WTC11 (cell line): ENCODE measurements at regions not wholly inside any gene's neighbourhood (a gene's known extent, or its start where the extent isn't known, plus 50 kb on each side); places are given as distances from the start of the nearest gene placed in this dataset.

Experiments used
- ATAC-seq: fragments of 200-7000 bp; cut with Tn5 transposase; 2 replicates; pipeline ENCODE4 v1.10.0; 2021; ENCODE audit warnings: mild to moderate bottlenecking, moderate library complexity
- CTCF ChIA-PET: fragments of 300-600 bp; sonication (Branson Sonifier 250); formaldehyde crosslinking; loops from one replicate; lab custom pipeline; 2021; ENCODE audit warnings: antibody characterized with exemption; lab: Charles Lee
- POLR2A ChIA-PET: fragments of 350-600 bp; sonication (Branson Sonifier 250); formaldehyde crosslinking; loops from one replicate; lab custom pipeline; 2021; ENCODE audit warnings: antibody characterized with exemption; lab: Charles Lee
- DNase-seq: peaks from one replicate; pipeline ENCODE4 v3.0.0; 2021; ENCODE audit warnings: low spot score
- H3K27ac Mint-ChIP-seq: 2 replicates; pipeline ENCODE4 v1.8.0; 2021; ENCODE audit warnings: mixed read lengths
- H3K27me3 Mint-ChIP-seq: 2 replicates; pipeline ENCODE4 v1.8.0; 2021; ENCODE audit warnings: low read depth, mild to moderate bottlenecking, moderate library complexity, mixed read lengths
- H3K36me3 Mint-ChIP-seq: 2 replicates; pipeline ENCODE4 v1.8.0; 2021; ENCODE audit warnings: mixed read lengths
- H3K4me1 Mint-ChIP-seq: 2 replicates; pipeline ENCODE4 v1.8.0; 2022; ENCODE audit warnings: mixed read lengths
- H3K4me3 Mint-ChIP-seq: 2 replicates; pipeline ENCODE4 v1.8.0; 2021; ENCODE audit warnings: mild to moderate bottlenecking, moderate library complexity, mixed read lengths
- H3K9me3 Mint-ChIP-seq: 2 replicates; pipeline ENCODE4 v1.8.0; 2021; ENCODE audit warnings: mixed read lengths
- AFF4 ChIP-seq: sonication (generic); formaldehyde crosslinking; IDR thresholded peaks from 2 replicates; pipeline ENCODE4 v1.8.1; 2023; ENCODE audit warnings: mild to moderate bottlenecking, missing genetic modification reagents, borderline replicate concordance
- ARID4B ChIP-seq: sonication (generic); formaldehyde crosslinking; IDR thresholded peaks from 2 replicates; pipeline ENCODE4 v1.8.0; 2023; ENCODE audit warnings: missing genetic modification reagents, mild to moderate bottlenecking, borderline replicate concordance
- CTCF ChIP-seq: fragments of 200-600 bp; IDR thresholded peaks from 2 replicates; pipeline ENCODE4 v1.8.0; 2022; ENCODE audit warnings: antibody characterized with exemption
- ESRRA ChIP-seq: sonication (generic); formaldehyde crosslinking; IDR thresholded peaks from 2 replicates; pipeline ENCODE4 v1.8.1; 2022; ENCODE audit warnings: mild to moderate bottlenecking, missing genetic modification reagents, borderline replicate concordance
- GRHL2 ChIP-seq: fragments of 250-450 bp; sonication (Bioruptor Pico); IDR thresholded peaks from 2 replicates; pipeline ENCODE4 v1.8.0; 2022; ENCODE audit warnings: mild to moderate bottlenecking, moderate library complexity; ENCODE audit not compliant: insufficient replicate concordance, severe bottlenecking
- GTF2I ChIP-seq: fragments of 250-450 bp; sonication (Bioruptor Pico); conservative IDR thresholded peaks from 2 replicates; pipeline ENCODE4 v1.4.0; 2021; ENCODE audit warnings: mild to moderate bottlenecking
- HMGA2 ChIP-seq: fragments of 250-450 bp; sonication (Bioruptor Pico); IDR thresholded peaks from 2 replicates; pipeline ENCODE4 v1.4.0; 2021; ENCODE audit warnings: mild to moderate bottlenecking, moderate library complexity
- IRF1 ChIP-seq: sonication (generic); formaldehyde crosslinking; IDR thresholded peaks from 2 replicates; pipeline ENCODE4 v1.8.0; 2023; ENCODE audit warnings: missing genetic modification reagents
- NR1H2 ChIP-seq: sonication (generic); formaldehyde crosslinking; IDR thresholded peaks from 2 replicates; pipeline ENCODE4 v1.9.0; 2021; ENCODE audit warnings: mild to moderate bottlenecking, moderate library complexity, missing genetic modification reagents
- NR3C1 ChIP-seq: sonication (generic); formaldehyde crosslinking; conservative IDR thresholded peaks from 2 replicates; pipeline ENCODE4 v1.8.1; 2023; ENCODE audit warnings: low read depth, mild to moderate bottlenecking, missing genetic modification reagents
- PRDM15 ChIP-seq: sonication (generic); formaldehyde crosslinking; IDR thresholded peaks from 2 replicates; pipeline ENCODE4 v1.8.0; 2022; ENCODE audit warnings: missing genetic modification reagents
- TCF7 ChIP-seq: sonication (generic); formaldehyde crosslinking; IDR thresholded peaks from 2 replicates; pipeline ENCODE4 v1.8.0; 2022; ENCODE audit warnings: mild to moderate bottlenecking, low read depth, missing genetic modification reagents, moderate library complexity
- USF2 ChIP-seq: sonication (generic); formaldehyde crosslinking; IDR thresholded peaks from 2 replicates; pipeline ENCODE4 v1.8.1; 2023; ENCODE audit warnings: mild to moderate bottlenecking, missing genetic modification reagents, moderate library complexity
- ZNF396 ChIP-seq: fragments of 250-450 bp; sonication (Bioruptor Pico); IDR thresholded peaks from 2 replicates; pipeline ENCODE4 v1.8.0; 2021; ENCODE audit warnings: mild to moderate bottlenecking, moderate library complexity, borderline replicate concordance
- ZNF416 ChIP-seq: fragments of 250-450 bp; sonication (Bioruptor Pico); IDR thresholded peaks from 2 replicates; pipeline ENCODE4 v1.9.0; 2021; ENCODE audit warnings: mild to moderate bottlenecking, inconsistent platforms
- TF ChIP-seq, protein P1 (sequence below): sonication (generic); formaldehyde crosslinking; IDR thresholded peaks from 2 replicates; pipeline ENCODE4 v1.8.1; 2023; ENCODE audit warnings: mild to moderate bottlenecking, missing genetic modification reagents
- TF ChIP-seq, protein P2 (sequence below): sonication (generic); formaldehyde crosslinking; IDR thresholded peaks from 2 replicates; pipeline ENCODE4 v1.8.0; 2022; ENCODE audit warnings: mild to moderate bottlenecking, missing genetic modification reagents
- TF ChIP-seq, protein P3 (sequence below): sonication (generic); formaldehyde crosslinking; IDR thresholded peaks from 2 replicates; pipeline ENCODE4 v1.8.1; 2023; ENCODE audit warnings: mild to moderate bottlenecking, missing genetic modification reagents, moderate library complexity

DNA sequence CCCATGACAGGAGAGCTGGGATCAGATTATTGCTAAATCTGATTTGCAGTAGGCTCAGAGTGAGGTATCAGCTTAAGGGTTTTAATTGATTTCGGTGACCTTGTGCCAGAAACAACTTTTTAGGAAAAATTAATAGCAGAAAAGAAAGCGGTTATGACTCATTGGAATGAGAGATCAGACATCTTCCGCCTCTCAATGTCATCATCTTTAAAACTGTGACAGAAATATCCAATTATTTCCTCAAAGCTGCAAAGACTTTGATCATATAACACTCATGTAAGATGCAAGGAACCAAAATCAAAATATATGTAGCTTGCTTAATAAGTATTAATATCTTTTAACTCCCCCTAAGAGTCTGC lies 190.1 kb upstream of the FOXF1 start:
- Mint-ChIP-seq H3K4me3 (no peak overlapping the region), H3K4me1 (peaks cover 5% of the 10 kb centered on the region; the same call in 1 of the 2 replicates), H3K27ac (no peak overlapping the region), H3K36me3 (peaks cover under 1% of the 10 kb centered on the region; the same call in 1 of the 2 replicates), H3K27me3 (peaks cover 2% of the 10 kb centered on the region; the same call in 1 of the 2 replicates), H3K9me3 (peaks cover under 1% of the 10 kb centered on the region; the same call in 1 of the 2 replicates)
- POLR2A ChIA-PET: no interaction called here
- CTCF ChIA-PET: interaction anchor here (1.3 to 1.6 kb wide), 2 partner anchors 20 to 68 kb away, joined by 6 to 7 read pairs; no protein-coding TSS in a partner anchor
- no peak for ATAC-seq
- DNase-seq: no peak
- TF ChIP-seq, protein P1, sequence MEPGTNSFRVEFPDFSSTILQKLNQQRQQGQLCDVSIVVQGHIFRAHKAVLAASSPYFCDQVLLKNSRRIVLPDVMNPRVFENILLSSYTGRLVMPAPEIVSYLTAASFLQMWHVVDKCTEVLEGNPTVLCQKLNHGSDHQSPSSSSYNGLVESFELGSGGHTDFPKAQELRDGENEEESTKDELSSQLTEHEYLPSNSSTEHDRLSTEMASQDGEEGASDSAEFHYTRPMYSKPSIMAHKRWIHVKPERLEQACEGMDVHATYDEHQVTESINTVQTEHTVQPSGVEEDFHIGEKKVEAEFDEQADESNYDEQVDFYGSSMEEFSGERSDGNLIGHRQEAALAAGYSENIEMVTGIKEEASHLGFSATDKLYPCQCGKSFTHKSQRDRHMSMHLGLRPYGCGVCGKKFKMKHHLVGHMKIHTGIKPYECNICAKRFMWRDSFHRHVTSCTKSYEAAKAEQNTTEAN (CRISPR knock-in tag): no peak
- TF ChIP-seq HMGA2 (CRISPR knock-in tag) (no peak), ZNF416 (no peak), GRHL2 (CRISPR knock-in tag) (no peak), TCF7 (CRISPR knock-in tag) (no peak), IRF1 (CRISPR knock-in tag) (no peak), GTF2I (CRISPR knock-in tag) (no peak), USF2 (no peak), PRDM15 (CRISPR knock-in tag) (no peak), ARID4B (CRISPR knock-in tag) (no peak), ESRRA (CRISPR knock-in tag) (no peak), NR1H2 (no peak), ZNF396 (CRISPR knock-in tag) (no peak), AFF4 (CRISPR knock-in tag) (no peak), CTCF (no peak), NR3C1 (CRISPR knock-in tag) (no peak)
- TF ChIP-seq, protein P2, sequence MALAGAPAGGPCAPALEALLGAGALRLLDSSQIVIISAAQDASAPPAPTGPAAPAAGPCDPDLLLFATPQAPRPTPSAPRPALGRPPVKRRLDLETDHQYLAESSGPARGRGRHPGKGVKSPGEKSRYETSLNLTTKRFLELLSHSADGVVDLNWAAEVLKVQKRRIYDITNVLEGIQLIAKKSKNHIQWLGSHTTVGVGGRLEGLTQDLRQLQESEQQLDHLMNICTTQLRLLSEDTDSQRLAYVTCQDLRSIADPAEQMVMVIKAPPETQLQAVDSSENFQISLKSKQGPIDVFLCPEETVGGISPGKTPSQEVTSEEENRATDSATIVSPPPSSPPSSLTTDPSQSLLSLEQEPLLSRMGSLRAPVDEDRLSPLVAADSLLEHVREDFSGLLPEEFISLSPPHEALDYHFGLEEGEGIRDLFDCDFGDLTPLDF: no peak
- TF ChIP-seq, protein P3, sequence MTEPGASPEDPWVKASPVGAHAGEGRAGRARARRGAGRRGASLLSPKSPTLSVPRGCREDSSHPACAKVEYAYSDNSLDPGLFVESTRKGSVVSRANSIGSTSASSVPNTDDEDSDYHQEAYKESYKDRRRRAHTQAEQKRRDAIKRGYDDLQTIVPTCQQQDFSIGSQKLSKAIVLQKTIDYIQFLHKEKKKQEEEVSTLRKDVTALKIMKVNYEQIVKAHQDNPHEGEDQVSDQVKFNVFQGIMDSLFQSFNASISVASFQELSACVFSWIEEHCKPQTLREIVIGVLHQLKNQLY: no peak
